GM21576 (cell line): ENCODE measurements at regions not wholly inside any gene's neighbourhood (a gene's known extent, or its start where the extent isn't known, plus 50 kb on each side); places are given as distances from the start of the nearest gene placed in this dataset.
"Not testable (repeated sequence)": the region's sequence is repeated elsewhere in the genome, so short reads cannot be mapped to it uniquely, and the experiment has no call there.

Experiments
- ATAC-seq: cut with Tn5 transposase; IDR thresholded peaks from one replicate; pipeline ENCODE4 v1.9.1; 2021; ENCODE audit warnings: mild to moderate bottlenecking, moderate library complexity; ENCODE audit not compliant: unreplicated experiment

DNA sequence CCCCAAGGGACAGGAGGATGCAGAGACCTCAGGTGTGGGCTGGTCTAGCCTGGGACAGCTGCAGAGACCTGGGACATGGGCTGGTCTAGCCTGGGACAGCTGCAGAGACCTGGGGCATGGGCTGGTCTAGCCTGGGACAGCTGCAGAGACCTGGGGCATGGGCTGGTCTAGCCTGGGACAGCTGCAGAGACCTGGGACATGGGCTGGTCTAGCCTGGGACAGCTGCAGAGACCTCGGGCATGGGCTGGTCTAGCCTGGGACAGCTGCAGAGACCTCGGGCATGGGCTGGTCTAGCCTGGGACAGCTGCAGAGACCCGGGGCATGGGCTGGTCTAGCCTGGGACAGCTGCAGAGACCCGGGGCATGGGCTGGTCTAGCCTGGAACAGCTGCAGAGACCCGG, 310.8 kb downstream of the TEX29 start:
- not testable (repeated sequence) for ATAC-seq

DNA sequence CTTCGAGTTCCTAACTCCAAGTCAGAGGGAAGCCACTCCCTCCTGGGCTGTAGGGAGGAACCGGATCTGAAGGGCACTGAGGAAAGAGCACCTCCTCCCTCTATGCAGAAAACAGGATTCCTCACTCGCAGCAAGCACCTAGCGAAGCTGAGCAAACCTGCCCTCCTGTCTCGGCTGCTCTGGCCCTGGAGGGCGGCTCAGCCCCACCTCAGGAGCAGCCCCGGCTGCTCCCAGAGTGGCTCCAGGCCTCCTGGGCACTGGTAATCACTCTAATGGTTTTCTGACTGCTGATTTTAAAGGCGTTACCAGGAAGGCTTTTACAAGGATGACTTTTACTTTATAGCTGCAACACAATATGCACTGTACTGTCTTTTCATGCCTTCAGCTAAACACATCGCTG, 312.5 kb downstream of the TEX29 start:
- ATAC-seq = no peak

- ATAC-seq = no peak
Observed at GRCh38 chr13:111633401-111633800, 313.0 kb downstream of the TEX29 start.

- no peak for ATAC-seq
Observed at GRCh38 chr13:111634410-111634809, 314.0 kb downstream of the TEX29 start.

- ATAC-seq = no peak
Observed at GRCh38 chr13:111636271-111636670, 315.8 kb downstream of the TEX29 start.

DNA sequence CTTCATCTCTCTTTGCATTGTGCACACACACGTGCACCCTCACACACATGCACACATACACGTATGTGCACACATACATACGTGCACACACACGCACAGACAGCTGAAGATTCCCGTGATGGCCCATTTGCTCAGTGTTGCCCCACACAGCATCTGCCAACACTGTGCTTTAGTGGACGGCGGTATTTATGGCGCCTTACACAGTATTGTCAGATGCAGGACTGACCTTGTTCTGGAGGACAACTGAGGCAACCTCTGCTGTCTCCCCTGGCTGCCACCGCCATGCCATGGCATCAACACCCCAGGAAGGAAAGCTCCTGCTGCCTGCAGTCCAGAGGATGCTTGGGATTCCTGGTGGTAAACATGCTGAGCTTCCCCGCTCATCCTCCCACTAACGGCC, 316.4 kb downstream of the TEX29 start:
- no peak for ATAC-seq

DNA sequence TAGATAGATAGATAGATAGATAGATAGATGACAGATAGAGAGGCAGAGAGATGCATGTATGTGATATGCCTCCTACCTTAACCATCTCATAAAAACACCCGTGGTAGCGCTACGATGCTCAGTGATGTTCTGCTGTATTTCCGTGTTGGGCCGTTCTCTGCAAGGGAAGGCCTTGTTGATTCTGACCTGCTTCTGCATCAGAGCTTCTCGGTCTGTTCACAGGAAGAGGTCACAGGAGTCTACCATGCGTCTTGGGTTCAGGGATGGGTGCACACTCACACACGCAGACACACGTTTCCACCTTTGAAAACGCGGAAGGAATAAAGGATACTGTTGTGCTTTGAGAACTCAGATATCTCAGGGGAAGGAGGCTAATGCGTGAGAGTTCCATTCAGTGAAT, 316.9 kb downstream of the TEX29 start:
- no peak for ATAC-seq

DNA sequence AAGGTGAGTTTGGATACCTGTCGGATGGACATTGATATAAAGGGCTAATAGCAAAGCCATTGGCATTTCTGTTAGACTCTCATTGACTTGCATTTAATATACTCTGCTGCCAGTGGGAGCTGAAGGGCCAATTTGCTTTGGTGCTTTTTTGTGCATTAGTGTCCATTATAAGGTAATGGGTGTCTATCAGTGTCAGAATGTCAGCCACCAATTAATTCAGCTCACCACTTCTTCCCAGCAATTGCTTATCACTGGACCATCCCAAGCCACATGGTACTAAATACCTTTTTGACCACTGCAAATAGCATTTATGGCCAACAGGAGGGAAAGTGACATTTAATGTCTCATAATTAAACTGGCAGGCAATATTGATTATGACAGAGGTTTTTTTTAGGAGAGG, 317.8 kb downstream of the TEX29 start:
- ATAC-seq = no peak

GRCh38 chr13:111639196-111639705, 318.8 kb downstream of the TEX29 start:
- ATAC-seq = no peak

DNA sequence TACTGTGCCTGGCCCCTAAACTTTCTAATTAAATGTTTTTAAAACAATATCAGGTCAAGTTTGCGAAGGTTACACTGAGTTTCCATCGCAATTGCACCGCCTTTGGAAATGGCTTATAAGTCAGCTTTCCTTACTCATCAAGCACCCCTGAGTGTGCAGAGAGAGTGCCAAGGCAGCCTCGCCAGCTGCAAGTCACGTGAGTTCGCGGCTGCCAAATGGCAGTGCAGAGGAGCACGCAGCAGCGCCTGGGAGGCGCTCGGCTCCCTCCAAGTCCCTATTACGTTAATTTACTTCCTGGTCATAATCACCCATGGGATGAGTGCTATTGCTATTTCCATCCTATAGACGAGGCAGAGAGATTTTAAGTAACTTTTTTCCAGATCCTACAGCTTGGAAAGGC, 319.6 kb downstream of the TEX29 start:
- ATAC-seq = no peak

DNA sequence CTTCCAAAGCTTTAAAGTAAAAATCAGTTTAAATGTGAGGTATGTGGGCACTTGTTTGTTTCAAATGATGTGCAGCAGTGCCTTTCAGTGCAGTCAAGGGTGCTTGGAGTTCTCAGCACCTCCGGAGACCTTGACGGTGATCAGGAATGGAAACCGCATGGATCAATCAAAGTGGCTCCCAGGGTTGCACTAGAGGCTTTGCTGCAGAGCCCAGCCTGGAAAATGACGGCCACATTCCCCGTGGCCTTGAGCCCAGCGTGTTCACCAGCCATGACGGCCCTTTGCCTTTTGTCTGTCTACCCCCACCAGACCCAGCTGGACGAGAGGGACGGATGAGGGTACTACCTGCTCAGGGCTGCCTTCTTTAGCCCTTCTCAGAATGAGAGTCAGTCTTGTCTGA, 320.0 kb downstream of the TEX29 start:
- no peak for ATAC-seq

GRCh38 chr13:111642156-111642767, 321.8 kb downstream of the TEX29 start:
- ATAC-seq = no peak

DNA sequence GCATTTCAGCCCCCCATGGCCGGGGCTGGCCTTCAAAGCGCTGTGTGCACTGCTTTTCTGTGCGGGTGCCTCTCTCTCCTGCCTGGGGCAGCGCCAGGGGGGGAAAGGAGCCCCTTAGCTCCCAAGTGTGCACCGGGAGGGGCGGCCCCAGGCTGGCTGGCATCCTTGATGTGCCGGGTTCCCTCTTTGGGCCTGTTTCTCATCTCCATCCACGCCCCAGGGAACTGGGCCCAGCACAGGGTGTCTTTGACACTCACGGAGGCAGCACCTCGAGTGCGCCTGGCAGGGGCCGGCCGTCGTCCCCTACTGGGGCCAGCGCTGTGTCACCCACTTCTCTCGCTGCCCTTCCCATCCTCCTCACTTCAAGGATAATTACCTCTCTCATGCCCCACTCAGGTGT, 324.3 kb downstream of the TEX29 start:
- no peak for ATAC-seq

GRCh38 chr13:111645198-111645597, 324.8 kb downstream of the TEX29 start:
- no peak for ATAC-seq

GRCh38 chr13:111645598-111646455, 325.4 kb downstream of the TEX29 start:
- no peak for ATAC-seq

DNA sequence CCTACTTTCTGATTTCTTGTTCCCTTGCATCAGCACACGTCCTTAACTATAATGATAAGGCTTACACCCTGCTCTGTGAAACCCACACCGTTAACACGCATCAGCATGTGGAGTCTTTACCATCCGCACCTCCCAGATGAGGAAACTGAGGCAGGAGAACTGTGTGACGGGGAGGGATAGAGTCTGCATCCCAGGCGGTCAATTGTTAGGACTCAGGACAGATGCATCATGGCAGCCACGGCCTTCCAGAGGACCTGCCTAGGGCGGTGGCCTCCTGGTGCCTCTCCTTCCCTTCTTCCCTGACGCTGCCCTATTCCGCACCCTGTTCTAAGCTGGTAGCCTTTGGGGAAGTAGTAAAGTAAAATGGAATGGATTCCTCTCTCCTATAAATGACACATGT, 326.0 kb downstream of the TEX29 start:
- ATAC-seq = no peak

DNA sequence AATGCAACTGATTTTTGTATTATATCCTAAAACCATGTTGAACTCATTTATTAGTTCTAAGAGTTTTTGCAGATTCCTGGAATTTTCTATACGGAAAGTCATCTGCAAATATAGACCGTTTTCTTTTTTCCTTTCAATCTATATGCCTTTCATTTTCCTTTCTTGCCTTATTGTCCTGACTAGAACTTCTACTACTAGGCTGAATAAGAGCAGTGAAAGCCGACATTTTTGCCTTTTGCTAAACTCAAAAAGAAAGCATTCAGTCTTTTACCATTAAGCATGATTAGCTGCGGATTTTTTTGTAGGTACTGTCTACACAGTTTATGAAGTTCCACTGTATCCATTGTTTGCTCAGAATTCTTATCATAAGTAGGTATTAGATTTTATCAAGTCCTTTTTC, 328.4 kb downstream of the TEX29 start:
- no peak for ATAC-seq

GRCh38 chr13:111650626-111651025, 330.2 kb downstream of the TEX29 start:
- ATAC-seq = no peak

- ATAC-seq = no peak
Observed at GRCh38 chr13:111652676-111653075, 332.2 kb downstream of the TEX29 start.

DNA sequence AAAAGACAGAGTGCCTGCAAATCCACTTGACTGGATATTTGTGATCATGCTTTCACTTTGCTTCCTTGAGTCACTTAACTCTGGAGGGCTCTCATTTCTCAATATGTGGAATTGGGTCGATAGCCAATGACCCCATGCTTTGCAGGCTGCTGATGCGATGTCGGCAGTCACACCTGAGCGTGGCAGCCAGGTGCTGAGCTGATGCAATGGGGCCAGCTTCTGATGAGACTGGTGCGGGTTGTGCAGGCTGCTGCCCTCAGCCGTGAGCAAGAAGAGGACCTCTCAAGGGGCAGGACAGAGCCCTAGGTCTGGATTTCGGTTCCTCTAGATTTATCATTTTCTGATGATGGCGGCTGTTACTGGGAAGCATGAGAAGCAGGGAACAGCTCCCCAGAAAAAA, 334.1 kb downstream of the TEX29 start:
- no peak for ATAC-seq

GRCh38 chr13:111656439-111656838, 336.0 kb downstream of the TEX29 start:
- ATAC-seq = no peak

- no peak for ATAC-seq
Observed at GRCh38 chr13:111657013-111657412, 336.6 kb downstream of the TEX29 start.
